Neural cell (in vitro differentiated cells): ENCODE measurements at regions not wholly inside any gene's neighbourhood (a gene's known extent, or its start where the extent isn't known, plus 50 kb on each side); places are given as distances from the start of the nearest gene placed in this dataset.

Experiments
- H2AFZ ChIP-seq: fragments of 200-600, 300-800 bp; sonication (generic), shearing (Covaris generic); 2 replicates; pipeline ENCODE4 v1.6.0; 2014; ENCODE audit warnings: low read depth, mild to moderate bottlenecking, antibody characterized with exemption, low read length, moderate library complexity
- H3F3A ChIP-seq: fragments of 200-600 bp; shearing (Covaris generic); 2 replicates; pipeline ENCODE4 v1.6.1; 2016; ENCODE audit warnings: mild to moderate bottlenecking, moderate library complexity, mixed read lengths, antibody characterized with exemption, low read length; ENCODE audit not compliant: insufficient read depth, poor library complexity, severe bottlenecking
- H3K27ac ChIP-seq: fragments of 200-600, 300-800 bp; sonication (generic), shearing (Covaris generic); 2 replicates; pipeline ENCODE4 v1.5.1; 2014; ENCODE audit warnings: mild to moderate bottlenecking, low read length, moderate library complexity
- H3K27me3 ChIP-seq: fragments of 300-800, 200-600 bp; sonication (generic), shearing (Covaris generic); 2 replicates; pipeline ENCODE4 v1.6.0; 2014; ENCODE audit warnings: mild to moderate bottlenecking, low read depth, low read length, moderate library complexity; ENCODE audit not compliant: insufficient read depth
- H3K36me3 ChIP-seq: fragments of 300-800, 200-600 bp; sonication (generic), shearing (Covaris generic); 2 replicates; pipeline ENCODE4 v1.5.1; 2014; ENCODE audit warnings: mild to moderate bottlenecking, antibody characterized with exemption, low read length, moderate library complexity; ENCODE audit not compliant: insufficient read depth
- H3K4me2 ChIP-seq: fragments of 300-800, 200-600 bp; sonication (generic), shearing (Covaris generic); 2 replicates; pipeline ENCODE4 v1.6.0; 2014; ENCODE audit warnings: mild to moderate bottlenecking, low read length
- H3K4me3 ChIP-seq: fragments of 300-800, 200-600 bp; sonication (generic), shearing (Covaris generic); 2 replicates; pipeline ENCODE4 v1.5.1; 2014; ENCODE audit warnings: mild to moderate bottlenecking, low read length, moderate library complexity
- H3K79me2 ChIP-seq: fragments of 200-600 bp; shearing (Covaris generic); replicated peaks from 2 replicates; pipeline ENCODE4 v1.6.0; 2014; ENCODE audit warnings: mild to moderate bottlenecking, low read length, moderate library complexity; ENCODE audit not compliant: insufficient read depth
- H3K9ac ChIP-seq: fragments of 300-800, 200-600 bp; sonication (generic), shearing (Covaris generic); 2 replicates; pipeline ENCODE4 v1.6.1; 2016; ENCODE audit warnings: mild to moderate bottlenecking, low read length, mixed read lengths
- H3K9me2 ChIP-seq: fragments of 200-600 bp; shearing (Covaris generic); 2 replicates; pipeline ENCODE4 v1.6.1; 2016; ENCODE audit warnings: mild to moderate bottlenecking, low read length, mixed read lengths; ENCODE audit not compliant: insufficient read depth
- H3K9me3 ChIP-seq: fragments of 200-600, 300-800 bp; sonication (generic), shearing (Covaris generic); 2 replicates; pipeline ENCODE4 v1.6.1; 2016; ENCODE audit warnings: mild to moderate bottlenecking, mixed run types, low read length, moderate library complexity, mixed read lengths
- H4K20me1 ChIP-seq: fragments of 200-600 bp; shearing (Covaris generic); 2 replicates; pipeline ENCODE4 v1.6.1; 2016; ENCODE audit warnings: mild to moderate bottlenecking, mixed run types; ENCODE audit not compliant: insufficient read depth
- EP300 ChIP-seq: fragments of 450-650 bp; conservative IDR thresholded peaks from 2 replicates; pipeline ENCODE4 v1.6.1; 2014; ENCODE audit warnings: antibody characterized with exemption, mild to moderate bottlenecking, moderate library complexity; ENCODE audit not compliant: poor library complexity, severe bottlenecking
- EZH2 ChIP-seq: fragments of 200-600, 300-800 bp; shearing (Covaris generic), sonication (generic); IDR thresholded peaks from 2 replicates; pipeline ENCODE4 v1.6.1; 2014; ENCODE audit warnings: antibody characterized with exemption, low read length, borderline replicate concordance, mild to moderate bottlenecking; ENCODE audit not compliant: insufficient read depth, poor library complexity, severe bottlenecking
- MXI1 ChIP-seq: fragments of 450-650 bp; conservative IDR thresholded peaks from 2 replicates; pipeline ENCODE4 v1.6.1; 2014; ENCODE audit warnings: antibody characterized with exemption, mild to moderate bottlenecking; ENCODE audit not compliant: poor library complexity, severe bottlenecking
- POLR2AphosphoS5 ChIP-seq: IDR thresholded peaks from 2 replicates; pipeline ENCODE4 v1.6.1; 2012
- RAD21 ChIP-seq: fragments of 450-650 bp; conservative IDR thresholded peaks from 2 replicates; pipeline ENCODE4 v1.6.1; 2014; ENCODE audit warnings: antibody characterized with exemption, mild to moderate bottlenecking, moderate library complexity
- REST ChIP-seq: IDR thresholded peaks from 2 replicates; pipeline ENCODE4 v1.6.1; 2012; ENCODE audit warnings: borderline replicate concordance
- SMC3 ChIP-seq: fragments of 450-650 bp; conservative IDR thresholded peaks from 2 replicates; pipeline ENCODE4 v1.6.1; 2014; ENCODE audit warnings: antibody characterized with exemption, mild to moderate bottlenecking, moderate library complexity; ENCODE audit not compliant: poor library complexity
- TAF1 ChIP-seq: IDR thresholded peaks from 2 replicates; pipeline ENCODE4 v1.6.1; 2012; ENCODE audit warnings: low read depth
- TF ChIP-seq, protein P1 (sequence below): fragments of 450-650 bp; IDR thresholded peaks from 2 replicates; pipeline ENCODE4 v1.5.1; 2014; ENCODE audit warnings: antibody characterized with exemption, mild to moderate bottlenecking, moderate library complexity; ENCODE audit not compliant: poor library complexity, severe bottlenecking

GRCh38 chr13:75146436-75146835, 335.5 kb downstream of the TBC1D4 start:
- Histone ChIP-seq H3K36me3 (no peaks in the 10 kb centered on the region), H4K20me1 (no peaks in the 10 kb centered on the region), H2AFZ (no peak overlapping the region), H3K4me2 (no peak overlapping the region), H3K9me2 (no peaks in the 10 kb centered on the region), H3K9ac (no peak overlapping the region), H3K79me2 (no peaks in the 10 kb centered on the region), H3K4me3 (no peak overlapping the region), H3K27ac (no peak overlapping the region), H3F3A (no peaks in the 10 kb centered on the region), H3K9me3 (no peaks in the 10 kb centered on the region), H3K27me3 (no peaks in the 10 kb centered on the region)
- TF ChIP-seq, protein P1, sequence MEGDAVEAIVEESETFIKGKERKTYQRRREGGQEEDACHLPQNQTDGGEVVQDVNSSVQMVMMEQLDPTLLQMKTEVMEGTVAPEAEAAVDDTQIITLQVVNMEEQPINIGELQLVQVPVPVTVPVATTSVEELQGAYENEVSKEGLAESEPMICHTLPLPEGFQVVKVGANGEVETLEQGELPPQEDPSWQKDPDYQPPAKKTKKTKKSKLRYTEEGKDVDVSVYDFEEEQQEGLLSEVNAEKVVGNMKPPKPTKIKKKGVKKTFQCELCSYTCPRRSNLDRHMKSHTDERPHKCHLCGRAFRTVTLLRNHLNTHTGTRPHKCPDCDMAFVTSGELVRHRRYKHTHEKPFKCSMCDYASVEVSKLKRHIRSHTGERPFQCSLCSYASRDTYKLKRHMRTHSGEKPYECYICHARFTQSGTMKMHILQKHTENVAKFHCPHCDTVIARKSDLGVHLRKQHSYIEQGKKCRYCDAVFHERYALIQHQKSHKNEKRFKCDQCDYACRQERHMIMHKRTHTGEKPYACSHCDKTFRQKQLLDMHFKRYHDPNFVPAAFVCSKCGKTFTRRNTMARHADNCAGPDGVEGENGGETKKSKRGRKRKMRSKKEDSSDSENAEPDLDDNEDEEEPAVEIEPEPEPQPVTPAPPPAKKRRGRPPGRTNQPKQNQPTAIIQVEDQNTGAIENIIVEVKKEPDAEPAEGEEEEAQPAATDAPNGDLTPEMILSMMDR = no peak
- TF ChIP-seq SMC3 (no peak), POLR2AphosphoS5 (no peak), TAF1 (no peak), REST (no peak), MXI1 (no peak), EZH2 (no peak), EP300 (no peak), RAD21 (no peak)

DNA sequence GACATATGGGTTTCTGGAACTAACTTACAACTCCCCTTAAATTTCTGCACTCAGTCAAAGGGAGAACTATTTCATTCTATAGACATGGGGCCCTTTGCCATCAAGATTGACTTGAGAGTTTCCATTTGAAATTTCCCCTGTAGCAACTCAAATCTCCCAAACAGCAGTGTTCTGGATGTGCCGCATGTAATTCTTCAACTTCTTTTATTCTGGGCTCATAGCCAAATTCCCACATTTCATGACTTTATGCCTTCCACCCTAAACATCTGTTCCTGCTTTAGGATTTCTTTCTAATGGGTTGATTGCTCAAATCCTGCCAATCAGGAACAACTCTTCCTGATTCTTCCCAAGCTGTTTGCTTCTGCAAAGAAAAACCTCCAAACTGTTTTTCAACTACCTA, 336.0 kb downstream of the TBC1D4 start:
- TF ChIP-seq REST = no peak
- TF ChIP-seq POLR2AphosphoS5 = no peak
- TF ChIP-seq RAD21 = no peak
- no peak for TF ChIP-seq TAF1
- TF ChIP-seq, protein P1 = no peak
- TF ChIP-seq EP300 = no peak
- TF ChIP-seq SMC3 = no peak
- no peak for TF ChIP-seq MXI1
- no peak for TF ChIP-seq EZH2
- H3K9ac ChIP-seq = no peak overlapping the region

More for the DNA sequence above, 336.0 kb downstream of the TBC1D4 start:
- Histone ChIP-seq H4K20me1 (no peaks in the 10 kb centered on the region), H3K79me2 (no peaks in the 10 kb centered on the region), H3K27ac (no peak overlapping the region), H3K27me3 (no peaks in the 10 kb centered on the region), H3K4me3 (no peak overlapping the region), H3K9me2 (no peaks in the 10 kb centered on the region), H2AFZ (no peak overlapping the region), H3F3A (no peaks in the 10 kb centered on the region), H3K9me3 (no peaks in the 10 kb centered on the region), H3K4me2 (no peak overlapping the region), H3K36me3 (no peaks in the 10 kb centered on the region)
